GM18508 (cell line): ENCODE measurements at regions not wholly inside any gene's neighbourhood (a gene's known extent, or its start where the extent isn't known, plus 50 kb on each side); places are given as distances from the start of the nearest gene placed in this dataset.
"Not testable (repeated sequence)": the region's sequence is repeated elsewhere in the genome, so short reads cannot be mapped to it uniquely, and the experiment has no call there.

Experiments
- ATAC-seq: cut with Tn5 transposase; IDR thresholded peaks from one replicate; pipeline ENCODE4 v1.9.1; 2021; ENCODE audit warnings: moderate number of reproducible peaks; ENCODE audit not compliant: insufficient read depth, unreplicated experiment

DNA sequence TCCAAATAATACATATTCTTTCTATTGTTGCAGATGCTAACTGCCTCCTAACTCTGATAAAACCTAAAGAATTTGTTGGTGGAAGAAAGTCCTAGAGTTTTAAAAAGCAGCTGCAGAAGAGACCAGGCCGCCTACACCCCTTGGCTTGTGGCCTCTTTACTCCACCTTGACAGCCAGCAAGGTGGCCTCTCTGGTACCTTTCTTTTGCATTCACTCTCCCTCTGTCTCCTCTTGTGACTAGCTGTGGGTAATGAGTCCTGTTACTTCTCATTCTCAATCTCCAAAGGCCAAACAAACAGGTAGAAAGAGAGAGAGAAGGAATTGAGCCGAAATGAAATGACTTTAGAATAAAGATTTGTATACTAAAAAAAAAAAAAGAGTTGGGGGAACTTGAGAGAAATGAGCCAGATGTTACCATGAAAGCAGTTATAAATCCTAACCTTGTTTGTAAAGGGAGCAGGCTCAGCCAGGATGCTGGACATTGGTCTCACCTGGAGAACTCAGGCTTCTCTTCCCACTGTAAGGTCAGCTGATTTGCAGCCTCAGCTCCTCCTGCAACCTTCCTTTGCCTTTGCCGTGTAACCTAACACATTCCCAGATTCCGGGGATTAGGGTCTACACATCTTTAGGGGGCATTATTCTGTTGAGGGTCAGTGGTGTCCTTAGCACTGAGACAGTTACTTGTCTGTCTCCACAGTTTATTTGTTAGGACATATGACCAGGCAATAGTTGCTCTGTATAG is 164.1 kb upstream of the IRF2BP2 start:
- ATAC-seq: no peak

DNA sequence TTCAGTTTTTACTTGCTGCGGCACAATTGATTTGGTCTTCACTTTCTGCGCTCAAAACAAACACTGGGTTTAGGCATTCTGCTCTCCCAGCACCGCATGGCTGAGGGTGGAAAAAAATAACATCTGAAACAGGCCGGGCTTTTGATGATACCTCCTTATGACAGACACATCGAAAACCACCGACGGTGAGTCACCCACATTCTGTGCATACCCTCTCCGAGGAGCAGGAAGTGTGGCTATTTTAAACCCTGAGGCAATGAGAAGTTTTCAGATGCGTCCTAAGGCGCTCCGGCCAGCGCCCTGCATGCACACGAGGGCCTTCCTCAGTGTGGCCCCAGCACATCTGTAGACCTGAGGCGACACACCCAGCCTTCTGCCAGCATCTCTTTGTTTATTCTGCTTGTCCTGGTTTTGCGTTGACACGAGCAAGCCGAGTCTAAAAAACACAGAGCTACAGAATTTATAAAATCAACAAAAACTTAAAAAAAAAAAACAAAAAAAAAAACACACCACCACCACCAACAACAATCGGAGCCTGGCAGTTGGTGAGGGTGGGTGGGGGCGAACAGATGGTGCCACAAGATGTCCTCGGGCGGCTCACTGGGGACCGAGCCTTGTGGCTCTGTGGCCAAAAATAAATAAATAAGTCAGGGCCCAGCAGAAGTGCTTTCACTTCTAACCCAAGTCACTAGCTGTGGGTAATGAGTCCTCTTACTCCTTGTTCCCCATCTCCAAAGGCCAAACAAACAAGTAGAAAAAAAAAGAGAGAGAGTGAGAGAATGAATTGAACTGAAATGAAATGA is 162.6 kb upstream of the IRF2BP2 start:
- peak; percentile 81 for ATAC-seq

DNA sequence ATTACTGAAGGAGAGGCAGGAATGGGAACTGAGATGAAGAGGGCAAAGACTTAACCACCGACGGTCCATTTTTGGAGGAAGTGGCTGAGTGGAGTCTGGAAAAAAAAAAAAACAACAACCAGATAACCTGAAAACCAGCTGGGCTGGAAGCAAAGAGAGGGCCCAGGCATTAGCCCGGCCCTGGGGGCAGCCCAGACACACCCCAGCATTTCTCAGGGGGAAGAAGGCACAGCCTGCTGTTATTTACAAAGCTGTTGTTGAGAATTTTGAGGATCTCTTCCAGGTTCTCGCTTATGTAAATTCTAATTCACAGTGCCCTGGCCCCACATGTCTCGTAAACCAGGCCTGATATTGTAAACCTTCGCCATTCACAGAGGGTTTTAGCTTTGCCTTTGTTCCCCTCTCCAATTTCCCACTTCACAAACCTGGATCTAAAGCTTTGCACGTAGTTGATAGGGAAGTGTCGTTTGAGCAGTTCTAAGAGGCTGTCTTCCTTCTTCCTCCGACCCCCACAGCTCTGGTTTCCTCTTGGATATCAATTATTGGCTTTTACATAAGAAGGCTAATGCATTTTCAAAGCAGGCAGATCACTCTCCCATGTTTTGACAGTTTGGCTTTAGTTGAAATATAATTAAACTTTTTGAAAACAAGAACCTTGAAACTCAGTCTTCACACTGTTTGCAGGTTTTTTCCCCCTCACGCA is 161.8 kb upstream of the IRF2BP2 start:
- ATAC-seq: no peak

DNA sequence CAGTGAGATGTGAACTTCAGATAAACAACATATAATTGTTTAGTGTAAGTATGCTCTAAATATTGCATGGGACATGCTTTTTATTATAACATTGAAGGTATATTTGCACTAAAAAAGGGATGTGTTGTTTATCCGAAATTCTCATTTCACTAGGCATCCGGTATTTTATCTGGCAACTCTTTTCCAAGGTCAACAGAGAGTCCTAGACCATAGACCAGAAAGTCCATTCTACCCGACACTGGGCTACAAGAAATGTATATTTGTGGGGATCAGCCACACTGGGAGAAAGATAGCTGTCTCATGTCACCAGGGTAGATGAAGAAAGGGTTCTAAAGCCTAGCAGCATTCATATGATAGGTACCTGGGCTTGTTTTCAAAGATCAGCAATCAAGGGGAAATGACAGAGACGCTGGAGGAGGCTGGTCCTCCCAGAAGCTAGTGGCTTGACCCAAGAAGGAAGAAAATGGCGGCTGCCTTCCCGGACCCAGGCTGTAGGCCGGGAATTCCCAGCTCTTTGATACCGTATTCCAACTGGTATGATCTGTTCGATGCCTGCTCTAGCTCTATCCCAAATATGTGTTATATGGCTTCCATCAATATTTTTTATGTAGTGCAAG is 161.1 kb upstream of the IRF2BP2 start:
- no peak for ATAC-seq

GRCh38 chr1:234769986-234770795 is 160.2 kb upstream of the IRF2BP2 start:
- ATAC-seq: no peak

DNA sequence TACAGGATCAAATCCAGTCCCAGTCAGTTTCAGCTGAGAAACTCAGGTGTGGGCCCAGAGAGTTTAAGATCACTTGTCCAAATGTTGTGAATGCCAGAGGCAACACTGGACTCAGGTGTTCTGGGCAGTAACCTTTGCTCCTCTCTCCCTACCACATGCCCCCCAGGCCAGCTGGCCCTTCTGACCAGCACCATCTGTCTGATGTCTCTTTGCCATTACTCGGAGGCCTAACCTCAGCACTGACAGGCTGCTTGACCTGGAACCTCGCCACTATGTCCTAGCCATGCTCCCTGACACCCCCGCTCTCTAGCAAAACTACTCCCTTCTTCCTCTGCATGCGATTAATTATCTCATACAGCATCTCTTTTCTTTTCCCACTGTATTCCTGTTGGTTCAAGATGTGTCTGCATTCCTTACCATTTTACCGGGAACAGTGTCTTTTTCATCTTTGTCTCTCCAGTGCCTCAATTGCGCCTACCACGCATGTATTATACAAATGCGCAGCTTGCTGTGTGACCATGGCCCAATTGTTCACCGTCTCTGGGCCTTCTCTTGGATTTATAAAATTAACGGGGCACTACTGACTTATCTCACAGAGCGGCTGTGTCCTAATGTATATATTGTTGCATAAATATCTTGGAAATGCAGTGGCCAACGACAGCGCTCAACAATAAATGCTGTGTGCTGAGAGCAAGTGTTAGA is 159.5 kb upstream of the IRF2BP2 start:
- ATAC-seq: no peak

DNA sequence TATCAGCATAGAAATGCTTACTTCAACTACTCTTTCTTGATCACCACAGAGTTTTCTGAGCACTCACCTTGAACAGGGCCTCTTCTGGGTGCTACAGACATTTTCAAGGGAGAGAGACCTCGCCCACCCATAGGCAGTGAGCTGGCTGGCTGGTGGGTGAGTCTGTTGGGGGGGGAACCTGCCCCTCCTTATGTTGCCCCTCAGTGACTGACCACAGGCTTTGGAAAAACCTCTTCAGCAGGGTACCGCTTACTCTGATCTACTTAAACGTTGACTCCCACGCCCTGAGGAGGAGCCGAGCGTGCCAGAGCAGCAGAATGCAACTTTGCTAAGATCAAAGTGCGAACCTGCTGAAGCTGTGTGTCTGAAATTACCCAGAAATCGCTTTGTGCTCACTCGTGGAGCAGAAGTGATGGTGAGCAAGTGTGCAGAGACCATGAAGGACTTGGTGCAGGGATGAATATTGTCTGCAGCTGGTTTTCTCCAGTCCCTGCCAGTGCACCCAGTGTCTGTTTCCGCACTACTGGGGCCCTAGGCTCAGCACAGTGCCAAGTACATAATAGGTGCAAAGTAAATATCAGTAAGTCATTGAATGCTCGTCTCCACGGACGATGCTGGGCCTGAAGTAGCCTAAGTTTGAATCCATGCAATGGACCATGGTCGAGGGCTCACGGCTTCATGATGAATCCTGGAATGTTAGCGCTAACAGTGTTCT is 158.7 kb upstream of the IRF2BP2 start:
- no peak for ATAC-seq

GRCh38 chr1:234768171-234768568 is 158.2 kb upstream of the IRF2BP2 start:
- no peak for ATAC-seq

- ATAC-seq: no peak
These were observed 155.7 kb upstream of the IRF2BP2 start for GRCh38 chr1:234765672-234766071.

- no peak for ATAC-seq
These were observed 155.2 kb upstream of the IRF2BP2 start for GRCh38 chr1:234765181-234765580.

- no peak for ATAC-seq
These were observed 153.9 kb upstream of the IRF2BP2 start for GRCh38 chr1:234763910-234764309.

DNA sequence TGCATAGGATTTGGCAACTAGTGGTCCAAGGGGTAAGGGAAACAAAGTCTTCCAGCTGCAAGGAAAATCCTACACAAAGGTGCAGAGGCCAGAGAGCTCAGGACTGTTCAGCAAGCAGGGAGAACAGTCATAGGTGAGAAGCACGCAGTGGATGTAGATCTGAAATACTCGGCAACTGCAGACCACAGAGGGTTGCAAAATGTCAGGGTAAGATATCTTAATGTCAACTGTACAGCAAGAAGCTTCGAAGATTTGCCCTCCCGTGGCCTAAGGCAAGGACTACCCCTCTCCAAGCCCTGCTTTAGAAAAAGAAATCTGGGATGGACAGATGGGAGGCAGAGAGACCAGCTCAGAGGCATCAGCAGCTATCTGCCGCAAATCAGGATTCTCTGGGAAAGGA is 153.4 kb upstream of the IRF2BP2 start:
- ATAC-seq: no peak

- not testable (repeated sequence) for ATAC-seq
These were observed 152.1 kb upstream of the IRF2BP2 start for GRCh38 chr1:234762127-234762526.

DNA sequence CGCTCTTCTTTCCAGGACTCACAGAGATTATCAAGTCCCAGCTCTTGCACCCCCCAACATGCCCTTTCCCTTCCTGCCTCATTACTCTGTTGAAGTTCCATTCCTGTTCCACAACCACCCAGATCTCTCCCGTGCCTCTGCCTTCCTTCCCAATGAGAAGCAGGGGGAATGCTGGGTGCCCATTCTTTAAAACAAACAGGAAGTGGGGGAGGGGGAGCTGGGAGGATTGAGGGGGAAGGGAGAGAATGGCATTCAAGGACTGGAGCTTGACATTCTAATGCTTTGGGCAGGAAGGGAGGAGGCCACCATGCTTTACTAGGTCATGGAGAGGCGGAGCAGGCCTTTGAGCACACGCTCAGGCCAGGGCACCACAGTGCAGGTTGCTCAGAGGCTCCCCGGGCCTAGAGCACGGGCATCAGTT is 150.3 kb upstream of the IRF2BP2 start:
- ATAC-seq: no peak

DNA sequence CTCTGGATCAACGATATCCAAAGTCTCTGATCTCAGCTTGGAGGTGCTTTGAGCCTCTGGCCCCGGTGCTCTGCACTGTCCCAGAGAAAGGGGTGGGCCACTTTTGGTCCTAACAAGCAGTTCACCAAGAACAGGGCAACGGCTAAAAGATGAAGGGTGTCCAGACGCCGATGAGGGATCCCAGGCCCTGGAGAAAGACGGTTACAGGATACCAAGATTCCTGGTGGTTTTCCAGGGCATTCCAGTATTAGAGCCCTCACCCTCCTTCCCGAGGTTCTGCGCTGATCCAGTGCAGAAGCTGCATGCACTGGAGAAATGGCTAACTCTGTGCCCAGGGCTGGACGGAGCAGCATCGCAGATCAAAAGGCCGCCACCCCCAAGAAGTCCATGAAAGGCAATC is 149.9 kb upstream of the IRF2BP2 start:
- ATAC-seq: no peak

DNA sequence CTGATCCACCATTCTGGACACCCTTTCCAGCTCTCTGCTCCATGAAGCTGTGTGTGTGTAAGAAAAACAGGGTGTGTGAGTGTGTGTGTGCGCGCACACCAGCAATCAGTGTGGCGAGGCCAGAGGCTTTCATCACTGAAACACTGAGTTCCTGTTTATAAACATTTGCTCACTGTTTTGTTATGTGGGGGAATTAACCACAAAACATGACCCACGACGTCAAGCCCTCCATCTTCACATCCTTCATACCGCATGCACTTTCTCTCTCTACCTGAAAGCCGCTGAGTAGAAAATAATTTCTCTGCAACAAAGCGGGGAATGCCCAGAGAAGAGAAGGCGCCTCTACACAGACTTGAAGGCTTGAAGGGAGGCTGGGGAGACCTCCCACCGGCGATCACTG is 148.9 kb upstream of the IRF2BP2 start:
- ATAC-seq: no peak

DNA sequence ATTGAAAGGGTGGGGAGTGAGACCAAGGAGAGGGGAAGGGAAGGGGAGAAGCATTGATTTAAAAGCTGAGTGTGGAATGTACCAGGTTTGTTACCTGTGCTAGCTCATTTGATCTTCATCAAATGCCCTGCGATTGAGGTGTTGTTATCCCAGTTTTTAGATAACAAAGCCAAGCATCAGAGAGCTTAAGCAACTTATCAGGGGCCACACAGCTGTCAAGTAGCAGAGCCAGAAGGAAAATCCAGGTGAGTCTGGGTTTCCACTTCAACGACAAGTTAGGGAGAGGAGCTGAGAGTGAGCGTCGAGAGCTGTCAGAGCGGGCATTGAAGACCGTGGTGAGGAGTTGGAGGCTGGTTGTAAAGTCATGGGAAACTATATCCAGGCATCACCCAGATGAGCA is 146.9 kb upstream of the IRF2BP2 start:
- no peak for ATAC-seq

- ATAC-seq: no peak
These were observed 146.2 kb upstream of the IRF2BP2 start for GRCh38 chr1:234756066-234756774.
